ENCODE measurements at regions not wholly inside any gene's neighbourhood (a gene's known extent, or its start where the extent isn't known, plus 50 kb on each side); places are given as distances from the start of the nearest gene placed in this dataset.

DNA sequence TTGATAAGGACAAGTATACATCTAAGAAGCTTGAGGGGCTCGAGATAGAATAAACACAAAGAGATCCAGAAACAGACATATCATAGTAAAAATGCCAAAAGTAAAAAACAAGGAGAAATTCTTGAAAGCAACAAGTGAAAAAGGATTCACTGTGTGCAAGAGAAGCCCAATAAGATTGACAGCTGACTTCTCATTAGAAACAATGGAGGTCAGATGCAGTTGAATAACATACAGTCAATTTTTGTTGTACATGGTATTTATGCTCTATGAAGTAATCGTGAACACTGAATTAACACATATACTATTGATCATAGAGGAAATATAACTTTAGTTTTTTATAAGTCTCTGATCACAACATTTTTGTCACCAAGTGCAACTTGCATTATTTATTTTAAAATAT lies 982.8 kb upstream of the SORCS1 start:
- DNase-seq, result no peak

GRCh38 chr10:108141064-108141463 lies 976.6 kb upstream of the SORCS1 start:
- DNase-seq, result no peak

DNA sequence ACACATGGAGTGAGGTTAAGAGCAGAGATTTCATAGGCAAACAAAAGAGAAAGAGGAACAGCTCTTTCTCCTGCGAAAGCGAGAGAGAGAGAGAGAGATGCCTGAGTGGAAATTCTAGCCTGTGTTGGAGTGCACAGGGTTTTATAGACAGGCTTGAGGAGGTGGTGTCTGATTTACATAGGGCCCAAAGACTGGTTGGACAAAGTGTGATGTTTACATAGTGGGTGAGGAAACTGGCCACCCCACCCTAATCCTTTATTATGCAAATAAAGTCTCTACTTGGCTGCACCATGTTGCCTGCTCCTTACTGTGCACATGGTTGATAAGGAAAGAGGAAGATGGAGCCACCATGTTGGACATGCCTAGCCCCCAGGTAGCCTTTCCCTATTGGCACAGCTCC lies 967.8 kb upstream of the SORCS1 start:
- no peak for DNase-seq

DNA sequence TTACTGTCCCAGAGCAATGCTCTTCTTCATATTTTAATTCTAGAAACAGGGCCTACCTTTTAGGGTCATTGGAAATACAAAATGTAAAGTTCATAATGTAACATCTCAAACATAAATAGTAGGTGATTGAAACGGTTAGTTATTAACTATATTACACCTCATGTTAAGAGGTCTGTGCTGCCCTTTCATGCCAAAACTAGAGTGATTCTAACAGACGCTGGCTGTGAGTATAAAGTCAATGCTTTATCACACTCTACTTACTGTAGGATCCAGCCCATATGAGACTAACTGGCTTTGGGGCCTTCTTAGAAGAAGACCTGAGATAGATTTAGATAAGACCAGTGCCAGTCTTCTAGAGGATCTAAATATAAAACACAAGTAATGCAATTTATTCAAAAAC lies 966.1 kb upstream of the SORCS1 start:
- DNase-seq, result no peak

DNA sequence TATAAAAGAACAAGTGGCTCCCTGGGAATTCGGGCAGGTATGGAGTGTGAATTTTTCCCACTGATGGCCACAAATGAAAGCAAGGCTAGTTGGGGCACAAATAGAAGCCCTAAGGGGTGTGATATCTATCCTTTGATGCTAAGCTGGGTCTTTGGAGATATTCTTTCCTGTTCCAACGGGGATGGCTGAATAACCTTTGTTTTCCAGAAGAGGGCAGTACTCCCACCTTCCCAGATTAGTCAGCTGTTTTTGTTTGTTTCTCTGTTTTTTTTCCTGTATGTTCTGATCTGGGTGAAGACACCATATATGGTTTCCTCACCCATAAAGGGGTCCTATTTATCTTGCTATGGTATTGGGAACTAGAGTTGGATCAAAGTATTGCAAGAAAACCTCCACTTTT lies 947.7 kb upstream of the SORCS1 start:
- DNase-seq, result no peak

- DNase-seq, result no peak
Observed at GRCh38 chr10:108104551-108105156, 940.1 kb upstream of the SORCS1 start.

- DNase-seq, result no peak
Observed at GRCh38 chr10:108097258-108097657, 932.8 kb upstream of the SORCS1 start.

DNA sequence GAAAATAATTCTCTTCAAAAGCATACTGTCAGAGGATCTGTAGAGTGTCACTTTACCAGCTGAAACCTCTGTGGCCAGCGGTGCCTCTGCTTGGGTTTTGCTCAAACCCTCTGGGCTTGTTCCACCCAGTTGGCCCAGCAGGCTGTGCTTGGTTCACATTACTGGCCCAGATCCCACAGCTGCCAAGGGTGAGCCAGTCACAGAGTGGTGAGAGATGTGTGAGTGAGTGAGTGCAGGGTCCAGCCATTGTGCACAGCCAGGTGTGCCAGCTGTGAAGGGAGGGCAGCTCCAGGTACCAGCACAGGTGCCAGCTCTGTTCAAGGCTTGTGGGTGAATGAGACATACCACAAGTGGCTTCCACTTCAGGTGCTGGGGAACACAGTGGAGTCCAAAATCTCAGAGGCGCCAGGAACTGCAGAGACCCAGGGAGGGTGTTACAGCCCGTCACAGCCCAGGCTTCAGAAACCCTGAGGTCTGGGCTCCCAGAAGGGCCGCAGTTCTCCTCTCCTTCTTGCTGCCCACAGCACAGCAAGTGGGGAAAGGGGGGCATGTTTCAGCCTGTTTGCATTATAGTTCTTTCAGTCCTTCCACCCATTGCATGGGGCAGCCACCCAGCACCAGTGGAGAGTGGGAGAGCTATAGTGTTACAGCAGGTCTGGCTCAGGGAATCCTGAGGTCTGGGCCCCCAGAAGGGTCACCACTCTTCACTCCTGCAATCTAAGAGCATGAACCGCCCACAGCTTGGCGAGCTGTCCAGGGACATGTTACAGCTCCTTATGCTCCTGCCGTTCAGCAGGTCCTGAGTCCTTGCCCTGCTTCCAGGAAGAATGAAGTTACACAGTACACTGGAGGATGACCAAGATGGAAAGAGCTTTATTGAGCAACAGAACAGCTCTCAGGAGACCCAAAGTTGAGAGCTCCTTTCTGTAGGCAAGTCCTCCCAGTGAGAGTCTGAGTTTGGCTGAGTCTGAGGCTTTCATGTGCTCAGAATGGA lies 931.7 kb upstream of the SORCS1 start:
- DNase-seq, result no peak

- DNase-seq, result no peak
Observed at GRCh38 chr10:108090476-108091215, 926.1 kb upstream of the SORCS1 start.

DNA sequence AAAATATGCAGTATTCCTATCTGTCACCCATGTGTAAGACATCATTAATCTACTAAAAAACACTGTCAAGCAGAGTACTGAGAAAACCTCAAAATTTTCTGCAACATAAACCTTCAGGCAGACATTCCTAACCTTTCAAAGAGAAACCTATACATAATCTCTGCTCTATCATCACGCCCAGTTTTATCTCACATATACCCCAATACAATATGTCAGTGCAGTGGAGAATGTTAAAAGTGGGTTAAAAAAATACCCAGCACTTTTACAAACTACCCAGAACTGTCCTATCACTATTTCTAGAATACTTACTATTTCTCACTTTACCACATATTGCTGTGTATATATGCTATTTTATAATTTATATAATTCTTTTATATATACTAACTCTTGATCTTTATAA lies 922.0 kb upstream of the SORCS1 start:
- no peak for DNase-seq

- DNase-seq, result no peak
Observed at GRCh38 chr10:108082596-108082995, 918.1 kb upstream of the SORCS1 start.

DNA sequence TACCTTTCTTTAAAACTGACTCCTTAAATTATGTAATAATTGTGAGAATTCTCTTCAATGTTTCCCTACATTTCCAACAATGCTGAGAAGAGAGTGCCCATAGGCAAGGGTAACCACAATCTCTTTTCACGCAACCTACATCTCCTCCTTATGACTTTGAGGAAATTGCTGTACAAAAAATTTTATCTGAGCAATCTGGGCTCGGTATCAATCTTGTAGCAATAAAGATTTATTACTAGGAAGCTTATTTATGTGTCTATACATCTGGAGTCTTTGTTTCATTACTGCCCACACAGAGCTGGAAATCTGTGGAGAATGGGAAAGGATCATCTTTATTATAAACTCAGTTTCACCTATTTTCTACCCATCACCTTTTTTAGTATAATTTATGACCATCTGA lies 913.8 kb upstream of the SORCS1 start:
- DNase-seq, result no peak

DNA sequence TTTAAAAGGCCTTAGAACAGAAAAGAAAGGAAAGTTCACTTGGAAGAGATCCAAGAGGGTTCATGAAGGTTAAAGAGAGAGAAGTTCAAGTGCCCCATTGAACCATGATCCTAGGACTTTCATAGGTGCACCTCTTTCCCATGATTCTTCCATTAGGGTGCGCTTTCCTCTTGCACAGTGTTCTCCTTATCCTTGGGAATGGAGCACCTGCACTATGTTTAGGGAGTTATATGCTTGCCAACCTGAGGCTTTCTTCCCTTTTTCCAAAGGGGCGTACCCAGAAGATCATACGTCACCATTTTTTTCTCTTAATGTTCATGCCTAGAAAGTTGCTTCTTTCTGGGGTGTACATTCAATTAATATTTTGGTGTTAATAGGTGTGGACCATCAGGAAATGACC lies 908.0 kb upstream of the SORCS1 start:
- no peak for DNase-seq

- no peak for DNase-seq
Observed at GRCh38 chr10:108070789-108071188, 906.3 kb upstream of the SORCS1 start.

DNA sequence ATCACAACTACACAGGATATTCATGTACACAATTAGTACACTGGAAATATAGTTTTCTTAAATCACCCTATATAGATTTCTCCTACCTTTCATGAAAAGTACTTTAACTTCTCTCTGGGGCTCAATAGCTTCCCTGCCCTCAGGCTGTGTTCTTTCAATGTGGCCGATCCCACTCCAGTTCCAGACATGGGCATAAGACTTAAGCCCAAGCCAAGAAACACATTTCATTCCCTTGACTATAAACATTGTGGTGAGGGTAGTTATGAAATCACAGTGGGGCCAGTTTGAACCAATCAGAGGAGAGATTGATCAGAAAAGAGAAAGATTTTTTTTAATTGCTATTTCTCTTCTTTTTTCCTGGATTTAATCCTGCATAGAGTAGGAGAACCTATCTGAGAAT lies 904.6 kb upstream of the SORCS1 start:
- no peak for DNase-seq

GRCh38 chr10:108064746-108065260 lies 900.3 kb upstream of the SORCS1 start:
- no peak for DNase-seq

DNA sequence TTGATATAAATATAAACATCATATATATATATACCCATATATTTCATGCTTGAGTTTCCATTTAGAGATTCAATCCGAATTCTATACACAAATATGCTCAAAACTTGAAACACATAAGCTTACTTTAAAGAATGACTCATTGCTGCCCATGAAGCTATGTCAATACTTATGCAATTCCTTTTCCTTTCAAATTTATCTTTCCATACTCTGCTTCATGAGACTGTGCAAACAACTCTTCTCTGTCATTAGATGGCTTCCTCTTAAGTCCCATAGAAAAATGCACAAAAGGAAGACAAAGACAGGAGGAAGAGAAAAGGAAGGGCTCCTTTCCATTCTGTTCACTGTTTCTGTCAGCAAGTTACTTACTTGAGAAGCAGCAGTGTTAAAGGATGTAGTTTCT lies 895.7 kb upstream of the SORCS1 start:
- DNase-seq, result no peak

DNA sequence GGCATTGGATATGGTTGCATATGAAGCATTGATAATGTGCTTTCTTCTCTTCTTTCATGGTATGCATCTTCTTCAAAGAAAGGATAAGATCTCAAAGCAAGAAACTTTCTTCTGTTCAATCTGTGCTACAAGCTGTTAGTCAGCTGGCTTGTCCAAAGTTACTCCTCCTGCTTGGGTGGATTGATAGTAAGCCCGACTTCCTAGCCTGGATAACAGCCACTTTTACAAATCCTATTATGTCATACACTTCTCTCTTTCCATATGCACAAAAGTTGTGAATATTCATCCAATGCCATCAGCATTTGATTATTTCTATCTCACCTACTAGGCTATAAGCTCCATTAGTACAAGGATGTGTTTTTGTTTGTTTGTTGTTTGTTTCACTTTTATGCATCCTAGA lies 891.0 kb upstream of the SORCS1 start:
- DNase-seq, result no peak

DNA sequence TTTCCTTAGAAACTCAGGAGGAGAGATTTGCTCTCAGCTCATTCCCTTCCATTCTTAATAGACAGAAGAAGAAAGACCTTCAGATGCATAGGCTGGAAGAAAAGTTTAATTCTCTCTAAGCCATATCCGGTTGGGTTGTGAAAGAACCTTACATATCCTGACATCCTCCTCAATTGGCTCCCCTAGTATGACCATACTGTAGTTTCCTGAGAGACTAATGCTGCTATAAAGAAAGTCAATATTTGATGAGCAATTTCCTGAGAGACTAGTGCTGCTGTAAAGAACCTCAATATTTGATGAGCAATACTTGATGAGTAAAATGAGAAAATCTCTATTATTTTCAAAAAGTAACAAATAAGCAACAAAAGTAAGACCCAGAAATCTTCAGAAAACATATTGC lies 888.5 kb upstream of the SORCS1 start:
- DNase-seq, result no peak

- DNase-seq, result no peak
Observed at GRCh38 chr10:108051218-108051617, 886.7 kb upstream of the SORCS1 start.

GRCh38 chr10:108050626-108051025 lies 886.1 kb upstream of the SORCS1 start:
- DNase-seq, result no peak

DNA sequence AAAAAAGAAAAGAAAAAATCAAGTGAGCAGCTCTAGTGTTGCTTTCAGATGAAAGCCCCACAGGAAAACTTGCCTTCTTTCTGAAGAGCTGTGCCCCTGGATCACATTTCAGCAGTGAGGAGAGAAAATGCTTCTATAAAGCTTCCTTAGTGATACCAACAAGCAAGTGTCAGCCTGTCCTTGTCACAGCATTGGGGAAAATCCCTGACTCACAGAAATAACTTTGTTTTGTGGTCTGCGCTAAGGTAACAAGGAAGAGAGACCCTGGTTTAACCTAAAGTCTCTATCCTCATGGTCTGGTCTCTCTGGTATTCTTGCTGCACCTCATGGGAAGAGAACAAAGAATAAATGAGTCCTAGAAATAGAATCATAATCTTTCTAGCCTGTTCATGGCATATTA lies 885.2 kb upstream of the SORCS1 start:
- DNase-seq, result no peak

- DNase-seq, result no peak
Observed at GRCh38 chr10:108048898-108049297, 884.4 kb upstream of the SORCS1 start.

All from NCI-H1092 (cell line).